NCI-H1436 (cell line): ENCODE measurements at regions not wholly inside any gene's neighbourhood (a gene's known extent, or its start where the extent isn't known, plus 50 kb on each side); places are given as distances from the start of the nearest gene placed in this dataset.
"Not testable (repeated sequence)": the region's sequence is repeated elsewhere in the genome, so short reads cannot be mapped to it uniquely, and the experiment has no call there.

Experiments
- DNase-seq: peaks from one replicate; lab custom pipeline; 2025; lab: John Stamatoyannopoulos, UW

GRCh38 chr12:67040861-67041137 is 228.4 kb upstream of the CAND1 start:
- DNase-seq, result no peak

GRCh38 chr12:67042697-67043131 is 226.4 kb upstream of the CAND1 start:
- DNase-seq, result peak; percentile 94

- DNase-seq, result no peak
These were observed 225.4 kb upstream of the CAND1 start for GRCh38 chr12:67043771-67044170.

GRCh38 chr12:67045650-67046049 is 223.5 kb upstream of the CAND1 start:
- DNase-seq, result no peak

- no peak for DNase-seq
These were observed 223.1 kb upstream of the CAND1 start for GRCh38 chr12:67046062-67046461.

GRCh38 chr12:67047634-67048033 is 221.5 kb upstream of the CAND1 start:
- DNase-seq, result no peak

- no peak for DNase-seq
These were observed 220.8 kb upstream of the CAND1 start for GRCh38 chr12:67048371-67048770.

- not testable (repeated sequence) for DNase-seq
These were observed 220.0 kb upstream of the CAND1 start for GRCh38 chr12:67049199-67049598.

- DNase-seq, result no peak
These were observed 216.2 kb upstream of the CAND1 start for GRCh38 chr12:67052981-67053380.

- no peak for DNase-seq
These were observed 212.8 kb upstream of the CAND1 start for GRCh38 chr12:67056329-67056728.

- DNase-seq, result no peak
These were observed 212.1 kb upstream of the CAND1 start for GRCh38 chr12:67057072-67057471.

GRCh38 chr12:67062193-67062592 is 207.0 kb upstream of the CAND1 start:
- no peak for DNase-seq

- DNase-seq, result no peak
These were observed 201.5 kb upstream of the CAND1 start for GRCh38 chr12:67067453-67068203.

- no peak for DNase-seq
These were observed 200.9 kb upstream of the CAND1 start for GRCh38 chr12:67068204-67068731.

- DNase-seq, result peak; percentile 57
These were observed 200.3 kb upstream of the CAND1 start for GRCh38 chr12:67068761-67069450.

- DNase-seq, result peak; percentile 54
These were observed 199.5 kb upstream of the CAND1 start for GRCh38 chr12:67069451-67070306.

- no peak for DNase-seq
These were observed 198.9 kb upstream of the CAND1 start for GRCh38 chr12:67070307-67070600.

GRCh38 chr12:67070604-67071003 is 198.6 kb upstream of the CAND1 start:
- no peak for DNase-seq

- DNase-seq, result not testable (repeated sequence)
These were observed 196.9 kb upstream of the CAND1 start for GRCh38 chr12:67072281-67072680.

- DNase-seq, result no peak
These were observed 195.8 kb upstream of the CAND1 start for GRCh38 chr12:67073336-67073735.

- no peak for DNase-seq
These were observed 195.1 kb upstream of the CAND1 start for GRCh38 chr12:67074072-67074471.

- no peak for DNase-seq
These were observed 191.5 kb upstream of the CAND1 start for GRCh38 chr12:67077617-67078016.

GRCh38 chr12:67078957-67079356 is 190.2 kb upstream of the CAND1 start:
- peak; percentile 26 for DNase-seq
